Fibroblast of lung (primary cell): ENCODE measurements at regions not wholly inside any gene's neighbourhood (a gene's known extent, or its start where the extent isn't known, plus 50 kb on each side); places are given as distances from the start of the nearest gene placed in this dataset.

Experiments used
- DNase-seq, 2 donors: peaks; one replicate each; pipeline versions ENCODE4 v3.0.0 to v3.0.0-alpha.2; 2010; ENCODE audit warnings: low read depth in 2 of 2
- H2AFZ ChIP-seq: 2 replicates; pipeline ENCODE4 v1.5.1; 2012; ENCODE audit warnings: low read length, control low read depth, inconsistent platforms
- H3K27ac ChIP-seq: 2 replicates; pipeline ENCODE4 v1.5.1; 2011; ENCODE audit warnings: low read length, control low read depth; ENCODE audit not compliant: insufficient read depth
- H3K27me3 ChIP-seq: 2 replicates; pipeline ENCODE4 v1.5.1; 2011; ENCODE audit warnings: mild to moderate bottlenecking, low read length; ENCODE audit not compliant: control insufficient read depth, insufficient read depth
- H3K36me3 ChIP-seq: 2 replicates; pipeline ENCODE4 v1.5.1; 2011; ENCODE audit warnings: low read length; ENCODE audit not compliant: control insufficient read depth, insufficient read depth
- H3K4me1 ChIP-seq: 2 replicates; pipeline ENCODE4 v1.5.1; 2011; ENCODE audit warnings: low read length; ENCODE audit not compliant: control insufficient read depth, insufficient read depth; ENCODE audit errors: extremely low read depth
- H3K4me2 ChIP-seq: 2 replicates; pipeline ENCODE4 v1.5.1; 2011; ENCODE audit warnings: low read length, control low read depth; ENCODE audit not compliant: insufficient read depth; ENCODE audit errors: extremely low read depth
- H3K4me3 ChIP-seq, 4 experiments: fragments of 200-600 bp in 1 of 4; sonication (generic) in 1 of 4; replicated peaks in 1 of 4; 2 replicates each; pipeline ENCODE4 v1.5.1; 2011 to 2016; ENCODE audit warnings: low read length in 4 of 4, low read depth in 3 of 4, mild to moderate bottlenecking in 3 of 4, control low read depth in 2 of 4, inconsistent platforms in 1 of 4, mixed read lengths in 1 of 4; ENCODE audit not compliant: insufficient read depth in 1 of 4; ENCODE audit errors: control extremely low read depth in 1 of 4
- H3K79me2 ChIP-seq: 2 replicates; pipeline ENCODE4 v1.5.1; 2012; ENCODE audit warnings: mild to moderate bottlenecking, low read length, inconsistent platforms; ENCODE audit not compliant: control insufficient read depth, insufficient read depth
- H3K9ac ChIP-seq: 2 replicates; pipeline ENCODE4 v1.5.1; 2011; ENCODE audit warnings: mild to moderate bottlenecking, low read length, control low read depth; ENCODE audit not compliant: insufficient read depth
- H3K9me3 ChIP-seq: 2 replicates; pipeline ENCODE4 v1.5.1; 2012; ENCODE audit warnings: low read depth, low read length; ENCODE audit not compliant: control insufficient read depth, insufficient read depth
- H4K20me1 ChIP-seq: 2 replicates; pipeline ENCODE4 v1.5.1; 2011; ENCODE audit warnings: low read length; ENCODE audit not compliant: control insufficient read depth, insufficient read depth; ENCODE audit errors: extremely low read depth
- CTCF ChIP-seq, 2 donors: IDR thresholded peaks in 1 of 2; conservative IDR thresholded peaks in 1 of 2; 1 replicate in 1 of 2; 2 replicates in 1 of 2; pipeline ENCODE4 v1.5.1; 2011 to 2012; ENCODE audit warnings: low read length in 2 of 2, control low read depth in 1 of 2, inconsistent platforms in 1 of 2, low read depth in 1 of 2, mild to moderate bottlenecking in 1 of 2
- EZH2 ChIP-seq: IDR thresholded peaks from 2 replicates; pipeline ENCODE4 v1.5.1; 2012; ENCODE audit warnings: low read length, control low read depth, mild to moderate bottlenecking; ENCODE audit errors: missing control alignments

GRCh38 chr4:8730159-8730558, 137.6 kb downstream of the CPZ start:
- no peak overlapping the region for H2AFZ ChIP-seq
- H3K27ac ChIP-seq = no peak overlapping the region
- no peaks in the 10 kb centered on the region for H3K27me3 ChIP-seq
- no peaks in the 10 kb centered on the region for H4K20me1 ChIP-seq
- no peak overlapping the region for H3K9ac ChIP-seq
- no peaks in the 10 kb centered on the region for H3K9me3 ChIP-seq
- H3K4me2 ChIP-seq = no peak overlapping the region
- H3K4me3 ChIP-seq = no peak overlapping the region
- H3K79me2 ChIP-seq = no peaks in the 10 kb centered on the region
- no peak for DNase-seq
- H3K4me1 ChIP-seq = no peaks in the 10 kb centered on the region
- no peaks in the 10 kb centered on the region for H3K36me3 ChIP-seq
- TF ChIP-seq CTCF (conservative IDR thresholded peaks at IDR 0.05 in 1 of 2, IDR thresholded peaks at IDR 0.05 in 1 of 2; ENCODE audit: low read depth in 1 of 2, low read length in 2 of 2) (no peak), EZH2 (no peak)

GRCh38 chr4:8729408-8730149, 137.0 kb downstream of the CPZ start:
- Histone ChIP-seq H3K4me2 (no peak overlapping the region), H4K20me1 (no peaks in the 10 kb centered on the region), H3K9ac (no peak overlapping the region), H3K9me3 (no peaks in the 10 kb centered on the region), H3K4me1 (no peaks in the 10 kb centered on the region), H3K27ac (no peak overlapping the region), H3K4me3 (no peak overlapping the region), H3K27me3 (no peaks in the 10 kb centered on the region), H3K36me3 (no peaks in the 10 kb centered on the region), H3K79me2 (no peaks in the 10 kb centered on the region), H2AFZ (no peak overlapping the region)
- DNase-seq = no peak
- TF ChIP-seq EZH2 (no peak), CTCF (conservative IDR thresholded peaks at IDR 0.05 in 1 of 2, IDR thresholded peaks at IDR 0.05 in 1 of 2; ENCODE audit: low read depth in 1 of 2, low read length in 2 of 2) (no peak)

GRCh38 chr4:8728536-8729407, 136.2 kb downstream of the CPZ start:
- no peaks in the 10 kb centered on the region for H3K36me3 ChIP-seq
- H4K20me1 ChIP-seq = no peaks in the 10 kb centered on the region
- TF ChIP-seq CTCF (conservative IDR thresholded peaks at IDR 0.05 in 1 of 2, IDR thresholded peaks at IDR 0.05 in 1 of 2; ENCODE audit: low read depth in 1 of 2, low read length in 2 of 2) = no peak
- TF ChIP-seq EZH2 = no peak
- H2AFZ ChIP-seq = no peak overlapping the region
- no peak overlapping the region for H3K27ac ChIP-seq
- no peak overlapping the region for H3K4me3 ChIP-seq
- H3K27me3 ChIP-seq = no peaks in the 10 kb centered on the region
- no peak overlapping the region for H3K4me2 ChIP-seq
- DNase-seq = no peak
- H3K9me3 ChIP-seq = no peaks in the 10 kb centered on the region
- H3K4me1 ChIP-seq = no peaks in the 10 kb centered on the region
- no peaks in the 10 kb centered on the region for H3K79me2 ChIP-seq
- no peak overlapping the region for H3K9ac ChIP-seq
